MCF 10A (cell line): ENCODE measurements at regions not wholly inside any gene's neighbourhood (a gene's known extent, or its start where the extent isn't known, plus 50 kb on each side); places are given as distances from the start of the nearest gene placed in this dataset.

Experiments used
- BruUV-seq: library from RNA; stranded (reverse); fragments of 400-500 nt; replicated peaks from 2 replicates; lab custom pipeline; 2021; lab: Mats Ljungman, UMichigan
- CTCF ChIA-PET: fragments of 300-600 bp; sonication (Branson Sonifier 250); formaldehyde crosslinking; extraction: SDS; loops from one replicate; lab custom pipeline; 2021; ENCODE audit warnings: antibody characterized with exemption, inconsistent platforms; lab: Yijun Ruan, JAX
- POLR2A ChIA-PET: fragments of 300-600, 350-650 bp; sonication (Branson Sonifier 250); formaldehyde crosslinking; extraction: SDS; loops from one replicate; lab custom pipeline; 2020; ENCODE audit warnings: antibody characterized with exemption, inconsistent platforms; lab: Yijun Ruan, JAX
- DNase-seq: peaks from one replicate; pipeline ENCODE4 v3.0.0-alpha.2; 2018; ENCODE audit not compliant: unreplicated experiment
- H3K27ac Mint-ChIP-seq: one replicate; pipeline ENCODE4 v1.8.0; 2022; ENCODE audit warnings: mild to moderate bottlenecking, low read depth, mixed read lengths; ENCODE audit not compliant: unreplicated experiment
- H3K27me3 Mint-ChIP-seq: one replicate; pipeline ENCODE4 v1.8.0; 2022; ENCODE audit warnings: mixed read lengths; ENCODE audit not compliant: insufficient read depth, unreplicated experiment
- H3K36me3 Mint-ChIP-seq: one replicate; pipeline ENCODE4 v1.8.0; 2022; ENCODE audit warnings: mild to moderate bottlenecking, moderate library complexity, mixed read lengths; ENCODE audit not compliant: insufficient read depth, unreplicated experiment
- H3K4me1 Mint-ChIP-seq: one replicate; pipeline ENCODE4 v1.8.0; 2022; ENCODE audit warnings: mixed read lengths; ENCODE audit not compliant: insufficient read depth, unreplicated experiment
- H3K4me3 Mint-ChIP-seq: one replicate; pipeline ENCODE4 v1.8.0; 2022; ENCODE audit warnings: mild to moderate bottlenecking, moderate library complexity, mixed read lengths; ENCODE audit not compliant: unreplicated experiment
- H3K9me3 Mint-ChIP-seq: one replicate; pipeline ENCODE4 v1.8.0; 2022; ENCODE audit warnings: mixed read lengths; ENCODE audit not compliant: unreplicated experiment
- CTCF ChIP-seq: fragments of 200-600 bp; IDR thresholded peaks from one replicate; pipeline ENCODE4 v1.8.0; 2022; ENCODE audit warnings: antibody characterized with exemption, mild to moderate bottlenecking; ENCODE audit not compliant: unreplicated experiment
- intact Hi-C: fragments of 100-400 bp; cut with micrococcal nuclease; formaldehyde crosslinking; loops from 2 replicates; pipeline ENCODE4 v1.14.1; 2022

- H3K9me3 Mint-ChIP-seq = peaks cover 28% of the 10 kb centered on the region
- no peaks in the 10 kb centered on the region for H3K27me3 Mint-ChIP-seq
- no peak for TF ChIP-seq CTCF
- no TSS peak for BruUV-seq
- H3K4me3 Mint-ChIP-seq = no peak overlapping the region
- ChIA-PET CTCF (no interaction called here), POLR2A (no interaction called here)
- H3K36me3 Mint-ChIP-seq = no peaks in the 10 kb centered on the region
- H3K4me1 Mint-ChIP-seq = no peaks in the 10 kb centered on the region
- no peak overlapping the region for H3K27ac Mint-ChIP-seq
- intact Hi-C loops = no loop called here
- DNase-seq = no peak
Measured at GRCh38 chr16:65722429-65722828, 600.6 kb upstream of the CDH11 start.

- no TSS peak for BruUV-seq
- no peak for DNase-seq
- TF ChIP-seq CTCF = no peak
- no peaks in the 10 kb centered on the region for H3K4me1 Mint-ChIP-seq
- H3K36me3 Mint-ChIP-seq = no peaks in the 10 kb centered on the region
- no peak overlapping the region for H3K27ac Mint-ChIP-seq
- intact Hi-C loops = no loop called here
- H3K9me3 Mint-ChIP-seq = peaks cover 27% of the 10 kb centered on the region
- no peaks in the 10 kb centered on the region for H3K27me3 Mint-ChIP-seq
- H3K4me3 Mint-ChIP-seq = no peak overlapping the region
- CTCF ChIA-PET = no interaction called here
- POLR2A ChIA-PET = no interaction called here
Measured at GRCh38 chr16:65717846-65718245, 596.0 kb upstream of the CDH11 start.

- BruUV-seq = no TSS peak
- peaks cover 26% of the 10 kb centered on the region for H3K9me3 Mint-ChIP-seq
- TF ChIP-seq CTCF = no peak
- H3K27me3 Mint-ChIP-seq = no peaks in the 10 kb centered on the region
- H3K4me1 Mint-ChIP-seq = no peaks in the 10 kb centered on the region
- H3K27ac Mint-ChIP-seq = no peak overlapping the region
- no peaks in the 10 kb centered on the region for H3K36me3 Mint-ChIP-seq
- intact Hi-C loops = no loop called here
- CTCF ChIA-PET = interaction anchor here (0.5 kb wide), 1 partner anchor 696 kb away, joined by 3 read pairs; no protein-coding TSS in a partner anchor
- DNase-seq = no peak
- POLR2A ChIA-PET = no interaction called here
- H3K4me3 Mint-ChIP-seq = no peak overlapping the region
Measured at GRCh38 chr16:65716737-65717700, 595.2 kb upstream of the CDH11 start.

GRCh38 chr16:65713181-65713808, 591.4 kb upstream of the CDH11 start:
- H3K27ac Mint-ChIP-seq = no peak overlapping the region
- TF ChIP-seq CTCF = no peak
- no peak for DNase-seq
- peaks cover 36% of the 10 kb centered on the region for H3K9me3 Mint-ChIP-seq
- CTCF ChIA-PET = no interaction called here
- no peaks in the 10 kb centered on the region for H3K36me3 Mint-ChIP-seq
- intact Hi-C loops = no loop called here
- no peak overlapping the region for H3K4me3 Mint-ChIP-seq
- no TSS peak for BruUV-seq
- no peaks in the 10 kb centered on the region for H3K27me3 Mint-ChIP-seq
- H3K4me1 Mint-ChIP-seq = no peaks in the 10 kb centered on the region
- POLR2A ChIA-PET = no interaction called here
